C4-2B (cell line): ENCODE measurements at regions not wholly inside any gene's neighbourhood (a gene's known extent, or its start where the extent isn't known, plus 50 kb on each side); places are given as distances from the start of the nearest gene placed in this dataset.

Source experiments
- CTCF ChIP-seq: fragments of 450-650 bp; conservative IDR thresholded peaks from 2 replicates; pipeline ENCODE4 v1.5.1; 2017; ENCODE audit warnings: mild to moderate bottlenecking
- ZFX ChIP-seq: fragments of 450-650 bp; IDR thresholded peaks from 2 replicates; pipeline ENCODE4 v1.6.1; 2017

- TF ChIP-seq CTCF (no peak), ZFX (no peak)
Observed at GRCh38 chr2:204145791-204146190, 209.2 kb downstream of the ICOS start.
